GM12892 (cell line): ENCODE measurements at regions not wholly inside any gene's neighbourhood (a gene's known extent, or its start where the extent isn't known, plus 50 kb on each side); places are given as distances from the start of the nearest gene placed in this dataset.

Experiments
- POLR2A ChIP-seq: IDR thresholded peaks from 2 replicates; pipeline ENCODE4 v1.6.1; 2011; ENCODE audit warnings: low read depth, low read length, control low read depth
- POLR2AphosphoS5 ChIP-seq: IDR thresholded peaks from 2 replicates; pipeline ENCODE4 v1.6.1; 2011; ENCODE audit warnings: low read depth, low read length, control low read depth
- TAF1 ChIP-seq: IDR thresholded peaks from 2 replicates; pipeline ENCODE4 v1.6.1; 2011; ENCODE audit warnings: low read depth, mild to moderate bottlenecking, control low read depth, low read length, borderline replicate concordance

- no peak for TF ChIP-seq POLR2A
- no peak for TF ChIP-seq POLR2AphosphoS5
- TF ChIP-seq TAF1: no peak
Observed at GRCh38 chr13:79226938-79227337, 179.1 kb downstream of the RBM26 start.
